HG03432 (cell line): ENCODE measurements at regions not wholly inside any gene's neighbourhood (a gene's known extent, or its start where the extent isn't known, plus 50 kb on each side); places are given as distances from the start of the nearest gene placed in this dataset.

Experiments used
- ATAC-seq: cut with Tn5 transposase; IDR thresholded peaks from one replicate; pipeline ENCODE4 v1.9.1; 2021; ENCODE audit warnings: mild to moderate bottlenecking, moderate library complexity; ENCODE audit not compliant: unreplicated experiment

DNA sequence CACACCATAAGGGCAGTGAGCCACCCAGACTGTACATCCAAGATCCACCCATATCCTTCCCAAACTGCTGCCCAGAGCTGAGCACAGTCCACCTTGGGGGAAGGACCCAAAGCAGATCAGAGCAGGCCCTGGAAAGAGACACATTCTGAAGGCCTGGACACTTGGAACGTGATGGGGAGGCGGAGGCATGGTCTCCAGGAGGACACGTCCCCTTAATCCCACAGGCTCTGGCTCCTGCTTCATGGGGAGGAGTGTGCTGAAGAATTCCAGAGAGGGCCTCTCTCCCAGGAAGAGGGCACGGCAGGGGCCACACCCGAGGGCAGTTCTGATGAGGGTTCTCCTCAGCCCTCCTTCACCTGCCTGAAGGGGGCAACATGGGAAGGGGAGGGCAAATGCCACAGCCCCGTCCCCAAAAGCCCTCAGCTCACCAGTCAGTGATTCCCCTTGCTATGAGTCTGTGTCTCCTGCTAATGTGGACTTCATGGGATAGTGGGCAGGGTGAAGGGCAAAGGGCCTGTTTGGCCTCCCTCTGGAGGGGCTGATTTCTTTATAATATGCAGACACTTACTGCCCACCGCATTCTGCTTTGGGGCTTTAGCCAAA lies 276.8 kb downstream of the ENC1 start:
- no peak for ATAC-seq

GRCh38 chr5:74361406-74362358 lies 278.8 kb downstream of the ENC1 start:
- ATAC-seq, result no peak

DNA sequence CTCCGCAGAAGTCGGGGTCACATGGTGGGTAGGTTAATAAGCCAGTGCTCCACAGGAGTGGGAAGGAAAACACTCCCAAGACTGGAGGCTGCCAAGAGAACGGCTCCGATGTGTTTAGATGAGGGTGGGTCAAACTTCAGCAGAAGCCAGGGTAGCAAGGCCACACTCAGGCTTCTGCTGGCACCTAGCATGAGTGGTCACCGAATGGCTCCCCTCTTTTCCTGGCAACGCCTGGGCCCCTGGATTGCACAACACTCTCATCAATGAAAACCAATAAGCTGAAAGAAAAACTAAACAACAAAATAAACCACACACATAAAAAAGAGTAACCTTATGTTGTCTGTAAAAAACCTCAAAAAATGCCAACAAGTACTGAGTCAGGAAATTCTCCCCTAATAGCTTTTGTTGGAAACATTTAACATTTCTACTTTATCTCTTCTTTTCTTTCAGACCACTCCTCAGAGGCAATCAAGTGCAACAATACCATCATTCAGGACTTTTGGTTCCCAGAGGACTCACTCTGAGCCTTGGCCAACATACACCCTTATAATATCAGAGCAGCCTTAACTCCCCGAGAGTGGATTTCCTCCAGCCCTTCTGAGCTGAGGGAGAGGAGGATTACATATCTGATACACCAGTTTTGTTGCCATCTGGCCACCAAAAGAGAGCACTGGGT lies 279.9 kb downstream of the ENC1 start:
- no peak for ATAC-seq

DNA sequence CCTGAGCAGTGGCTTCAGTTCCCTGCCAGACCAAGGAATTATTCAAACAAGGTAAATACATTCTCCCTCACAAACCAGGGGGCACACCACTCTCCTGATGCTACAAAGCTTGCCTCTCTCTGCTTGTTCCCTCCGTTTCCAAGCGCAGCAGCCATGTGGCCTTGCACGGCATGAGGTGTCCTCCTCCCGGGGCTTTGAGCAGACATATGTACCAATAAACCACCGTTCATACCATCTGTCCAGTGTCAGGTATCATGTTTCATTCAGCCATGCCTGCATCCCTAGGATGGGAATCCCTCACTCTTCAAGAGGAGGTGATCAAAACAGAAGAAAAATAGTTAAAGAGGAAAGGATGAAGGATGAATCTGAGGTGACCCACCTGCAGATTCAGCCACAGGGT lies 282.7 kb downstream of the ENC1 start:
- ATAC-seq, result no peak

DNA sequence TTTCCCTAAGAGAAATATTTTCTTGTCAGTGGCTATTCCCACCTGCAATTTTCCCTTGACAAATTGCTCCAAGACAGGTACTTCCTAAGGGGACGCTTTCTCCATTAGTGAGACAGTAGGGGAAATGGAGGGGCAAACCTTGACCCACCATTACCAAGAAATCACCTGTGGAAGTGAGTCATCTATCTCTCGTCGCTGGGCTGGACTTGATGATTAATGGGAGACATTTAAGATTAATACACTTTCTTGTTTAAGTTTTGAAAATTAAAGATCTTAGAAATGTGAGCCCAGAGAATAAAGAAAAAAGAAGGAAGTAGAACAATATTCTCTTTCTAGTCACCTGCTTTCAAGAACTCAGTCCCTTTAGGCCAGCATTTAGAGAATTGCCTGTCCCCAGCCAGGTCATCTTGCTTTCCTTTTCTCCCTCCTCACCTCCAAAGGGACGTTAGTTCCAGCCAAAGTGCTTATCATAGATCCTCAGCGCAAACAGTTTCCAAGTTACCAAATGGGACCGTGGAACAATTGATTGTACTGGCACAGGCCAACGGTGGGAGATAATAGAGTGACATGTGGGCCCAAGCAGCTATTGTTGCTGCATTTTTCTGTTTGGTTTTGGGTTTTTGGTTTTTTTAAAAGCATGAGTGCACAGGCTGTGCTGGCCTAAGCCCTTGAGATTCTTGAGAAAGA lies 284.4 kb downstream of the ENC1 start:
- ATAC-seq, result no peak

DNA sequence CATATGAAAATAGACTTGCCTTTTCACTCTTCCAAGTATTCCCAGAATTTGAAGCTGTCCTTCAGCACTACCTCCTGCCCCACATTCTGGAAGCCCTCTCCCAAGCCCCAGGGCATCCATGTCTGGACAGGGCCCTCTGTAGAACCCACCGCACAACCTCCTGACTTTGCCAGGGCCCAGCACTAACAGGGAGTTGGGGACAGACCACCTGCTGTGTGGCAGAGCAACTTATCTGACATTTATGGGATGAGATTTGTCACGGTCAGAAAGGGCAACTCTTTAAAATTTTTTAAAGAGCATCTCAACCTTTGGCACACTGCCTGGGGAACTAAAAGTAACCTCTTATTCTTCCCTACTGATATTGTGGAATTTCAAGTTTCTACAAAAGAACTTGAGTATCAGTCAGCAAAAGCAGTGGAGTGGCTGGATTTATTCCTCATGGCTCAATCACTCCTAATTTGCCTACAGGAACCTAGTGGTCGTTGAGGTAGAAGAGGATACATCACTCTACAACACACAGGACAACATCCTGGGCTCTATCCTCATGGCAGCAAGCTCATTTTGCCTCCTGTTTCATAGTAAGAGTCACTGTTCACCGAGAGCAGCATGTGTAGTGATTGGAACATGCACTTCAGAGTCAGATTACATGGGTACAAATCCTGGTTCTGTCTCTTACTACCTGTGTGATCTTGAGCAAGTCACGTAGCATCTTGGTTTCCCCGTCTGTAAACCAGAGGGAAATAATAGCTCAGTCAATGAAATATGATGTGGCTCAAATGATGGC lies 285.3 kb downstream of the ENC1 start:
- no peak for ATAC-seq

DNA sequence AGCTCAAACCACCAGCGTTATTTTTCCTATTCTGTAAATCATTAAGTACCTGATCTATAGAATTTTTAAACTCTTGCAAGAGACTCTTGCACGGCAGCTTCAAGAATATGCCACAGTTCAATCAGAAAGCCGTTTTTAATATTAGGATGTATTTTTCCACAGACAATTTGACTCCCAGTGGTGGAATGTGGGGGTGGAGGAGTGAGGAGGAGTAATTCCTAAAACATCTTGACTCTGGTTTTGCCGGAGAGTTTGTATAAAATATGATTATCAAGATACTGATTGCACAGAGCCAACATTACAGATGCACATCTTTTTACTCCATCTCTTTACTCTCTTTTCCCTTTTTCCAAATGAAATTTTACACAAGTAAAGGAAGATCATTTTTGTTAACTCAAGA lies 288.3 kb downstream of the ENC1 start:
- no peak for ATAC-seq

DNA sequence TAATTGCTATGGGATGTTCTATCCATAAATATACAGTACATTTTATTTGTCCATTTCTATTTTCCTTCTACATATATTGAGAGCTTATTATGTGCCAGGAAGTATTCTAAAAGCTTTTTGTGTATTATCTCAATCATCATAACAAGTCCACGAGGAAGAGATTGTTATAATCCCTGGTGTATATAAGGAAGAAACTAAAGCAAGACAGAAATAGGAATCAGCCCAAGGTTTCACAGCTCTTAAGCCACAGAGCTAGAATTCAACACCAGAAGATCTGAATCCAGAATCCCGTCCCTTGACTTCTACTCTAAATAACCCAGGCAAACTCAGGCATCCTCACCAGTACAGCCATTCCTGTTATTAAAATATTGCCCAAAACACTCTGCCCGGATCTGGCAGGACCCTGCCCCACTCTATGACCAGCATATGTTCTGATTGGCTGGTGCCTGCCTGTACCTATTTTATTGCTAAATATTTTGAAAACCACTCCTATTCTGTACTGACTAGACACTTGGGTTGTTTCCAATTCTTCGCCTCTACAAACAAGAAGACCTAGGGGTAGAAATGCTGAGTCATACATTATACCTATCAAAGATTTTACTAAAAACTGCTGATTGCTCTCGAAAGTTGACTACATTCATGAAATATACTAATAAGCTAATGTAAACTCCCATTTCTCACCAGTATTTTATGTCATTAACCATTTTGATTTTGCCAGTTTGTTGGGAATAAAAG lies 297.4 kb downstream of the ENC1 start:
- ATAC-seq, result no peak

DNA sequence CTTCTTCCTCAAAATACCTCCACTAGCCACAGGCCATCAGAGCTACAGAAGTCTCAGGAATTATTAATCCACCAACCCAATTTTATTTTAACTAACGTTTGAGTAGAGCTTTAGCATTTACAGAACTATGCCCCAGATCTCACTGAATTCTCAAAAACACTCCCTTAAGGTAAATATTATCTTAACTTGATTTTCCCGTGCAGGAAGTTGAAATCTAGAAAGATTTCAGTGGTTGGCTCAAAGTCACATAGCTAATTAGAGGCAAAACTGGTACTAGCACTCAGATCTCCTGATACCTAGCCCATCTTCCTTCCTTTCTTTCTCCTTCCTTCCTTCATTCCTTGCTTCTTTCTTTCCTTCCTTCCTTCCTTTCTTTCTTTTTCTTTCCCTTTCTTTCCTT lies 298.3 kb downstream of the ENC1 start:
- no peak for ATAC-seq

- ATAC-seq, result no peak
Observed at GRCh38 chr5:74341221-74341620, 299.3 kb downstream of the ENC1 start.

GRCh38 chr5:74340476-74340875 lies 300.1 kb downstream of the ENC1 start:
- no peak for ATAC-seq

- ATAC-seq, result no peak
Observed at GRCh38 chr5:74337984-74338310, 302.6 kb downstream of the ENC1 start.

DNA sequence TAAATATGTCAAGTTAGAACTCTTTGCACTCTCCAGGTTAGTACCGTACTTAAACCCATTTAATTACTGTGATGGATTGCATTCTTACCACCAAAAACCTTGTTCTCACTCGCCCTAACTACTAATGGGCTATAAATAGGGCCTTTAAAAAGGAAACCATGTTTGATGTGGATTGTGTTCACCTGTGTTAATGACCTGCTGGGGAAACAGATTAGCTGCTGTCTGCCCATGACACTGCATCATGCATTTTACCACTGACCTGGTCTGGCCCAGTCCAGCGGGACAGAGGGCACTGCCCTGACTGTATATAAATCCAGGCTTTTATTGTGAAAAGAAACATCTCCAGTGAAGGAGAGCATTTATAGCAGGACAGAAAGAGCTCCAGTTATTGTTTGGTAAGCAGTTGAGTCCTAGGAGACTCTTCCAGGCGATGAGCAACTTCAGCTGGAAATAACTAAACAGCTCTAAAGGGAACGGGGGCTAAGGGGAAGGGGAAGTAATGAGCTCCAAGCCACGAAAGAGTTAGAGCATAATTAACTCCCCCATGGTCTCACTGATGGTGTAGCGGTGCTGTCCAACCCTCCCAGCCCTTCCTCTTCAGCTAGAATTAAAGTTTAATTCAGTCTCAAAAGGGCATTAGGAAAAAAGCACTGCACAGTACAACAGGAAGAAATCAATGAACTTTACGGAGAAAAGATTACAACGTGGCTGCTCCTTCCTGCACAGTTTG lies 303.1 kb downstream of the ENC1 start:
- no peak for ATAC-seq

GRCh38 chr5:74336297-74336696 lies 304.2 kb downstream of the ENC1 start:
- ATAC-seq, result no peak

DNA sequence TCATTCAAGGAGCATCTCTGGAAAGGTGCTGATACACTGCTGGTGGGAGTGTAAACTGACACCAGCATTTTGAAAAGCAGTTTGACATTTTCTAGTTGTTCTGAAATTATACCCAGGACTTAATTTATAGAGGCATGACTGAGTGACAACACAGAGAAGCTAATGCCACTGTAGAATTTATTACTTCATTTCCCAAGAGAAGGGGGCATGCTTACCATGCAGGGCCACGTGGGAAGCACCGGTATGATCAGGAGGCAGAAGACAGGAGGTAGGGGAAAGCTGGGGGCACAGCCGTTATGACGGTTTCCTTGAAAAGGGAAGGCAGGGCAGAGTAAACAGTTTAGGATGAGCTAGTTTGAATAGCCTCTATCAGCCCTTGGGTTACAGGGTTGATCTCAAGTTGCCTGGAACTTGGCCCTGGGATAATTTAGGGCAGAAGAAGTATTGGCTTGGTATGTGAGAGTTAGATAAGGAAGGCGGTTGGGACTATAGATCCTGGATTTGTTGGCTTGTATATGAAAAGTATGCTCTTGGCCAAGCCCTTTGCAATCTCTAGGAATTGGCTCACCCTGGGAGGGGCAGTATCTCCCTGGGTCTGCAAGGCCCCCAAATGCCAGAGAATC lies 305.7 kb downstream of the ENC1 start:
- ATAC-seq, result no peak

DNA sequence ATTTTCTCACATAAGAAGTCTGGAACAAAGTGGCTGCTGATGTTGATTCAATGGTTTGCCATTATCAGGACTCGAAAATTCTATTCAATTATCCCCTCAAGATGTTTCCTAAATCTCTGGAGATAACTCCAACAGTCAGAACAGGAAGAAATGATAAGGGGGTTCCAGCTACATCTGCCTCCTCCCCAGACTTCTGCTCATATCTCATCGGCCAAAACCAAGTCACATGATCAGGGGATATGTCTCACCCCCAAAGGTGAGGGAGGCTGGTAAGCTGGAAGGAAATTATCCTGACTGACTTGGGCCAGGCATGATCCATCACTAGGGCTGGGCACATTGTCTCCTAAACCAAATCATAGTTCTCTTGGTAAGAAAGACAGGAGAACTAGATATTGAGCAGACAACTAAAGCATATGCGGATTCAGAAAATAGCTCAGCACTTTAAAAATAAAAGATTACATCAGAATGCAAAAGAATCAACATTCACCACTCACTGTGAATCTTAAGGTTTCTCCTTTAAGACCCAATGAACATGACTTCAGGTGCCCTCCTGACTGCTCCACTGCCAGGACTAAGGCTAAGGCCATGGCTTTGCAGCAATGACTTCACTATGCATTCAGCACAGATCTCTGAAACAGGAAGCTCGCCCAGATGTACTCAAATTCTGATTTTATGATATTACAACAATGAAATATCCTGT lies 306.3 kb downstream of the ENC1 start:
- no peak for ATAC-seq

GRCh38 chr5:74333430-74333829 lies 307.1 kb downstream of the ENC1 start:
- ATAC-seq, result no peak

GRCh38 chr5:74332682-74333081 lies 307.8 kb downstream of the ENC1 start:
- ATAC-seq, result no peak
